ENCODE measurements at regions not wholly inside any gene's neighbourhood (a gene's known extent, or its start where the extent isn't known, plus 50 kb on each side); places are given as distances from the start of the nearest gene placed in this dataset.

DNA sequence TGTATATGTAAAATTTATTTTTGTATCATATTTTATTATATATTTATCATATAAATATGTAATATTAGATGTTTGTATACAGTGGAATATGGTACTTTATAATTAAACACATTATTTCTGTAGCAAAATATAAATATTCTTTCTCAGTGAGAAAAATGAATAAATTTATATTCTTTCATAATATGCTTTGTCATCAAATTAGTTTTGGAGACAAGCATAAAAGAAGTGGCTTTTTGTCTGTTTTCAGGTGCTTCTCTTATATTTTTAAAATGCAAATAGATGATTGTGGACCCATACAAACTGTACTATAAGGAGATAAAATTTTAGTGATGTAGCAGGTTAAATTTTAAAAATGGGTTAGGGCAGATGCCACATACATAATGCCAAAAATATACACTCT lies 222.4 kb upstream of the CNTN5 start:
- no peak overlapping the region for H3K4me2 ChIP-seq (ENCODE audit: low read length)
- H3K9me3 ChIP-seq (ENCODE audit: low read length) = no peaks in the 10 kb centered on the region
- no peaks in the 10 kb centered on the region for H3F3A ChIP-seq (ENCODE audit: insufficient read depth, low read length)
- H3K79me2 ChIP-seq (ENCODE audit: insufficient read depth, low read length) = no peaks in the 10 kb centered on the region
- H3K9me2 ChIP-seq (ENCODE audit: low read depth, low read length) = no peaks in the 10 kb centered on the region
- H3K36me3 ChIP-seq (ENCODE audit: insufficient read depth, low read length) = no peaks in the 10 kb centered on the region
- TF ChIP-seq, protein P1, sequence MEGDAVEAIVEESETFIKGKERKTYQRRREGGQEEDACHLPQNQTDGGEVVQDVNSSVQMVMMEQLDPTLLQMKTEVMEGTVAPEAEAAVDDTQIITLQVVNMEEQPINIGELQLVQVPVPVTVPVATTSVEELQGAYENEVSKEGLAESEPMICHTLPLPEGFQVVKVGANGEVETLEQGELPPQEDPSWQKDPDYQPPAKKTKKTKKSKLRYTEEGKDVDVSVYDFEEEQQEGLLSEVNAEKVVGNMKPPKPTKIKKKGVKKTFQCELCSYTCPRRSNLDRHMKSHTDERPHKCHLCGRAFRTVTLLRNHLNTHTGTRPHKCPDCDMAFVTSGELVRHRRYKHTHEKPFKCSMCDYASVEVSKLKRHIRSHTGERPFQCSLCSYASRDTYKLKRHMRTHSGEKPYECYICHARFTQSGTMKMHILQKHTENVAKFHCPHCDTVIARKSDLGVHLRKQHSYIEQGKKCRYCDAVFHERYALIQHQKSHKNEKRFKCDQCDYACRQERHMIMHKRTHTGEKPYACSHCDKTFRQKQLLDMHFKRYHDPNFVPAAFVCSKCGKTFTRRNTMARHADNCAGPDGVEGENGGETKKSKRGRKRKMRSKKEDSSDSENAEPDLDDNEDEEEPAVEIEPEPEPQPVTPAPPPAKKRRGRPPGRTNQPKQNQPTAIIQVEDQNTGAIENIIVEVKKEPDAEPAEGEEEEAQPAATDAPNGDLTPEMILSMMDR (IDR thresholded peaks at IDR 0.05; ENCODE audit: low read length) = no peak
- no peak for TF ChIP-seq EZH2 (IDR thresholded peaks at IDR 0.05; ENCODE audit: borderline replicate concordance, low read length)
- H4K20me1 ChIP-seq (ENCODE audit: insufficient read depth, low read length) = no peaks in the 10 kb centered on the region
- no peak overlapping the region for H3K9ac ChIP-seq (ENCODE audit: low read length)
- no peaks in the 10 kb centered on the region for H3K27me3 ChIP-seq (ENCODE audit: insufficient read depth, low read length)
- H2AFZ ChIP-seq (ENCODE audit: low read length) = no peak overlapping the region
- no peak overlapping the region for H3K4me3 ChIP-seq (ENCODE audit: low read depth, low read length, poor library complexity, severe bottlenecking)
- H3K4me1 ChIP-seq (ENCODE audit: insufficient read depth, low read length, severe bottlenecking) = no peaks in the 10 kb centered on the region
- no peak overlapping the region for H3K27ac ChIP-seq (ENCODE audit: low read depth, low read length, poor library complexity, severe bottlenecking)

GRCh38 chr11:98800696-98801095 lies 220.1 kb upstream of the CNTN5 start:
- Histone ChIP-seq H3K4me1 (ENCODE audit: insufficient read depth, low read length, severe bottlenecking) (no peaks in the 10 kb centered on the region), H3K36me3 (ENCODE audit: insufficient read depth, low read length) (no peaks in the 10 kb centered on the region), H3K9me2 (ENCODE audit: low read depth, low read length) (no peaks in the 10 kb centered on the region), H4K20me1 (ENCODE audit: insufficient read depth, low read length) (no peaks in the 10 kb centered on the region), H3K9ac (ENCODE audit: low read length) (no peak overlapping the region), H3K9me3 (ENCODE audit: low read length) (no peaks in the 10 kb centered on the region), H2AFZ (ENCODE audit: low read length) (no peak overlapping the region), H3K4me2 (ENCODE audit: low read length) (no peak overlapping the region), H3K4me3 (ENCODE audit: low read depth, low read length, poor library complexity, severe bottlenecking) (no peak overlapping the region), H3F3A (ENCODE audit: insufficient read depth, low read length) (no peaks in the 10 kb centered on the region), H3K27me3 (ENCODE audit: insufficient read depth, low read length) (no peaks in the 10 kb centered on the region), H3K79me2 (ENCODE audit: insufficient read depth, low read length) (no peaks in the 10 kb centered on the region), H3K27ac (ENCODE audit: low read depth, low read length, poor library complexity, severe bottlenecking) (no peak overlapping the region)
- TF ChIP-seq, protein P1 (IDR thresholded peaks at IDR 0.05; ENCODE audit: low read length) = no peak
- TF ChIP-seq EZH2 (IDR thresholded peaks at IDR 0.05; ENCODE audit: borderline replicate concordance, low read length) = no peak

- Histone ChIP-seq H3K27me3 (ENCODE audit: insufficient read depth, low read length) (no peaks in the 10 kb centered on the region), H3K9me2 (ENCODE audit: low read depth, low read length) (no peaks in the 10 kb centered on the region)
- no peak for TF ChIP-seq EZH2 (IDR thresholded peaks at IDR 0.05; ENCODE audit: borderline replicate concordance, low read length)
- TF ChIP-seq, protein P1 (IDR thresholded peaks at IDR 0.05; ENCODE audit: low read length) = no peak
These were observed 191.6 kb upstream of the CNTN5 start for GRCh38 chr11:98828986-98829708.

More at GRCh38 chr11:98828986-98829708, 191.6 kb upstream of the CNTN5 start:
- Histone ChIP-seq H3K4me3 (ENCODE audit: low read depth, low read length, poor library complexity, severe bottlenecking) (no peak overlapping the region), H3K36me3 (ENCODE audit: insufficient read depth, low read length) (no peaks in the 10 kb centered on the region), H3F3A (ENCODE audit: insufficient read depth, low read length) (no peaks in the 10 kb centered on the region), H3K79me2 (ENCODE audit: insufficient read depth, low read length) (no peaks in the 10 kb centered on the region), H3K4me2 (ENCODE audit: low read length) (no peak overlapping the region), H3K9me3 (ENCODE audit: low read length) (no peaks in the 10 kb centered on the region), H4K20me1 (ENCODE audit: insufficient read depth, low read length) (no peaks in the 10 kb centered on the region), H3K4me1 (ENCODE audit: insufficient read depth, low read length, severe bottlenecking) (no peaks in the 10 kb centered on the region), H3K9ac (ENCODE audit: low read length) (no peak overlapping the region), H3K27ac (ENCODE audit: low read depth, low read length, poor library complexity, severe bottlenecking) (no peak overlapping the region), H2AFZ (ENCODE audit: low read length) (no peak overlapping the region)
